Subcutaneous abdominal adipose tissue (tissue), 5 donors: ENCODE measurements at regions not wholly inside any gene's neighbourhood (a gene's known extent, or its start where the extent isn't known, plus 50 kb on each side); places are given as distances from the start of the nearest gene placed in this dataset.
"Not testable (repeated sequence)": the region's sequence is repeated elsewhere in the genome, so short reads cannot be mapped to it uniquely, and the experiment has no call there.

Experiments used
- H3K27ac ChIP-seq: one replicate; pipeline ENCODE4 v1.7.0; 2013; ENCODE audit warnings: low read depth, mild to moderate bottlenecking, inconsistent platforms, low read length, moderate library complexity
- H3K27me3 ChIP-seq, 5 donors: one replicate each; pipeline ENCODE4 v1.7.0; 2013; ENCODE audit warnings: low read length in 5 of 5, inconsistent platforms in 1 of 5; ENCODE audit not compliant: control insufficient read depth in 5 of 5, insufficient read depth in 4 of 5
- H3K36me3 ChIP-seq, 5 donors: one replicate each; pipeline ENCODE4 v1.7.0; 2013; ENCODE audit warnings: low read length in 5 of 5; ENCODE audit not compliant: control insufficient read depth in 5 of 5, insufficient read depth in 5 of 5
- H3K4me1 ChIP-seq, 5 donors: one replicate each; pipeline ENCODE4 v1.7.0; 2013; ENCODE audit warnings: low read length in 5 of 5, mild to moderate bottlenecking in 3 of 5, moderate library complexity in 1 of 5; ENCODE audit not compliant: control insufficient read depth in 5 of 5, insufficient read depth in 5 of 5
- H3K4me3 ChIP-seq, 5 donors: one replicate each; pipeline ENCODE4 v1.7.0; 2013; ENCODE audit warnings: low read length in 5 of 5, low read depth in 1 of 5
- H3K9ac ChIP-seq, 5 donors: one replicate each; pipeline ENCODE4 v1.7.0; 2013; ENCODE audit warnings: low read length in 5 of 5, mild to moderate bottlenecking in 4 of 5, moderate library complexity in 3 of 5
- H3K9me3 ChIP-seq, 5 donors: one replicate each; pipeline ENCODE4 v1.7.0; 2013; ENCODE audit warnings: low read length in 5 of 5; ENCODE audit not compliant: control insufficient read depth in 5 of 5
- donor health status: healthy.
- donor health status: healthy.
- donor health status: healthy.
- donor health status: healthy.
- donor health status: healthy.

DNA sequence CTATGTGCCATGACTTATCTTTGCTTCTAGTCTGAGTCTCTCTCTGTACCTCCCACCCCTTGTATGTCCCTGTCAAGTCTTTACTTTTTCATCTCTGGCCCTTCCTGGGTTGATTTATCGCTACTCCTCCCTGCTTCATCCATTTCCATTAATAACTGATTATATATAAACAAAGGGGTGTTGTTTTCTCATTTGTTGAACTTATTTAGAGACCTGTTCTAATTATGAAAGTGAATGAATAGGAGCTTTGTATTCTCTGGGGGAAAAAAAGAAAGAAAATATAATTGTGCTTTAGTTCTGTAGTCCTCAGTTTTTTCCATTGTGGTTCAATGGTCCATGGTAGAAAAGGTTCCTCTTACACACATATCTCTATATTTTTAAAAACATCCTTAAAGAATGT lies 328.9 kb upstream of the PPP2R3A start:
- Histone ChIP-seq H3K9ac (no peak overlapping the region), H3K9me3 (peaks cover 0 to 4% (median 0%) of the 10 kb centered on the region in 5 donors), H3K4me1 (no peaks in the 10 kb centered on the region), H3K36me3 (no peaks in the 10 kb centered on the region), H3K4me3 (no peak overlapping the region), H3K27ac (no peak overlapping the region), H3K27me3 (peaks cover 0 to 2% (median 0%) of the 10 kb centered on the region in 5 donors)

DNA sequence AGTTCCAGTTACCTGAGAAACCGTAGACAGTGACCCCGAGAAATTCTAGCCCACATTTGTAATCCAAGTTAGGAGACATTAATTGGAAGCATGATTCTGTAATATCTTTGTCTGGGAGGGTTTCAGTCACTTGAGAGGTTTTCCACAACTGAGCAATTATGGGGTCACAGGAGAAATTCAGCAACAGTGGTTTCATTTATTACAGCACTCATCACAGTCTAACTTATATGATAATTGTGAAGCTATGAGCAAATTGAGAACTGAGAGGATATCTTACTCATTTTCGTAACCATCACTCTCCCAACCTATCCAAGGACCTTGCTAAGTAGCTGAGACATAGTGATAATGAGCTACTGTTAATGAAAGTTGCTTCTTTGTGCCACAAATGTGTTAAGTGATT lies 328.5 kb upstream of the PPP2R3A start:
- Histone ChIP-seq H3K9me3 (peaks cover 0 to 4% (median 0%) of the 10 kb centered on the region in 5 donors), H3K27ac (no peak overlapping the region), H3K4me3 (no peak overlapping the region), H3K4me1 (no peaks in the 10 kb centered on the region), H3K36me3 (no peaks in the 10 kb centered on the region), H3K27me3 (peaks cover 0 to 2% (median 0%) of the 10 kb centered on the region in 5 donors), H3K9ac (no peak overlapping the region)

DNA sequence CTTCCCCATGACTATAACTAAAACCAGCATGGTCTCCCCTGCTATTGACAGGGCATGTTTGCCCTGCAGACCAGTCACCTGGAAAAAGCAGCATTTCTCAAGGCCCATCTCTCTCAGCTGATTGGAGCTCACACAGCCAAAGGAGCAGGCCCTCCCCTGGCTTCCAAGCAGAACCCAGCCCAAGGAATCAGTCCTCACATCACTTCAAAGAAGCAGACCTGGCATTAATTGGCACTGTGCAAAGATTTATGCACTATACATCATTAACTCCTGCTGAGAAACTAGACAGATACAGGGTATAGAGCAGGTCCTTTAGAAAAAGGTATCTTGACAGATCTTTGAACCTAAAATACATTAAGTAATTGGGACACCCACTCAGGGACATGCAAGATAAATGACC lies 323.8 kb upstream of the PPP2R3A start:
- Histone ChIP-seq H3K9me3 (peaks cover 0 to 5% (median 0%) of the 10 kb centered on the region in 5 donors), H3K27me3 (no peaks in the 10 kb centered on the region), H3K4me3 (no peak overlapping the region), H3K9ac (no peak overlapping the region), H3K36me3 (no peaks in the 10 kb centered on the region), H3K27ac (no peak overlapping the region), H3K4me1 (no peaks in the 10 kb centered on the region)

DNA sequence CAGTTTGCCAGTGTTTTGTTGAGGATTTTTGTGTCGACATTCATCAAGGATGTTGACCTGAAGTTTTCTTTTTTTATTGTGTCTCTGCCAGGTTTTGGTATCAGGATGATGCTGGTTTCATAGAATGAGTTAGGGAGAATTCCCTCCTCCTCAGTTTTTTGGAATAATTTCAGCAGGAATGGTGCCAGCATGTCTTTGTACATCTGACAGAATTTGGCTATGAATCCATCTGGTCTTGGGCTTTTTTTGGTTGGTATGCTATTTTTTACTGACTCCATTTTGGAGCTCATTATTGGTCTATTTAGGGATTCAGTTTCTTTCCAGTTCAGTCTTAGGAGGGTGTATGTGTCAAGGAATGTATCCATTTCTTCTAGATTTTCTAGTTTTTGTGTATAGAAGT lies 320.0 kb upstream of the PPP2R3A start:
- peaks cover 0 to 22% (median 11%) of the 10 kb centered on the region in 5 donors for H3K9me3 ChIP-seq
- no peak overlapping the region for H3K27ac ChIP-seq

DNA sequence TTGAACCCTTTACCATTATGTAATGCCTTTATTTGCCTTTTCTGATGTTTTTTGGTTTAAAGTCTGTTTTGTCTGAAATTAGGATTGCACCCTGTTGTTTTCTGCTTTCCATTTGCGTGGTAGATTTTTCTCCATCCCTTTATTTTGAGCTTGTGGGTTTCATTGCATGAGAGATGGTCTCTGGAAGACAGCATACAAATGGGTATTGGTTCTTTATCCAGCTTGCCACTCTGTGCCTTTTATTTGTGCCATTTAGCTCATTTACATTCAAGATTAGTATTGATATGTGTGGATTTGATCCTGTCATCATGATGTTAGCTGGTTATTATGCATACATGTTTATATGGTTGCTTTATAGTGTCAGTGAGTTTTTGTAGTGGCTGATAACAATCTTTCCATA lies 318.7 kb upstream of the PPP2R3A start:
- Histone ChIP-seq H3K4me1 (no peaks in the 10 kb centered on the region), H3K36me3 (no peaks in the 10 kb centered on the region), H3K4me3 (no peak overlapping the region), H3K9me3 (peaks cover 0 to 22% (median 11%) of the 10 kb centered on the region in 5 donors), H3K27ac (no peak overlapping the region), H3K9ac (no peak overlapping the region), H3K27me3 (no peaks in the 10 kb centered on the region)

More for the DNA sequence above, 320.0 kb upstream of the PPP2R3A start:
- H3K36me3 ChIP-seq: no peaks in the 10 kb centered on the region
- H3K4me1 ChIP-seq: no peaks in the 10 kb centered on the region
- no peak overlapping the region for H3K9ac ChIP-seq
- H3K27me3 ChIP-seq: no peaks in the 10 kb centered on the region
- no peak overlapping the region for H3K4me3 ChIP-seq

DNA sequence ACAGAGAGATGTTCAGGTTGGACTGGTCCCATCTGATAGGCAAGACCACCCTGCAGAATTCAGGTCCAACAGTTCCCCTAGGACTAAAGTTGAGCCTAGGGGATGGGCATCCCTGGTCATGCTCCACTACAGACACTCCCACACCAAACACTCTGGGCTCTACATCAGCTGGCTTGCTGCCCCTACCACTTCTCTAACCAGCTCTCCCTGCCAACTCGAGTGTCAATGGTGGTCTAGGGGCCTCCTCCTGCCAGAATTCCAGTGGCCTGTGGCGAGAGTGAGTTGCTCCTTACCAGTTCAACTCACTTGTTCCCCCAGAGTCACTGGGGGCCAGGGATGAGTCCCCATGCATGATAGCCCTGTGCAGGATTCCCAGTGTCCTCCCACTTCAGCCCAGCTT lies 316.2 kb upstream of the PPP2R3A start:
- H3K27ac ChIP-seq: no peak overlapping the region
- no peaks in the 10 kb centered on the region for H3K27me3 ChIP-seq
- no peak overlapping the region for H3K4me3 ChIP-seq
- no peaks in the 10 kb centered on the region for H3K36me3 ChIP-seq
- H3K4me1 ChIP-seq: no peaks in the 10 kb centered on the region
- H3K9me3 ChIP-seq: peaks cover 0 to 22% (median 11%) of the 10 kb centered on the region in 5 donors
- no peak overlapping the region for H3K9ac ChIP-seq

DNA sequence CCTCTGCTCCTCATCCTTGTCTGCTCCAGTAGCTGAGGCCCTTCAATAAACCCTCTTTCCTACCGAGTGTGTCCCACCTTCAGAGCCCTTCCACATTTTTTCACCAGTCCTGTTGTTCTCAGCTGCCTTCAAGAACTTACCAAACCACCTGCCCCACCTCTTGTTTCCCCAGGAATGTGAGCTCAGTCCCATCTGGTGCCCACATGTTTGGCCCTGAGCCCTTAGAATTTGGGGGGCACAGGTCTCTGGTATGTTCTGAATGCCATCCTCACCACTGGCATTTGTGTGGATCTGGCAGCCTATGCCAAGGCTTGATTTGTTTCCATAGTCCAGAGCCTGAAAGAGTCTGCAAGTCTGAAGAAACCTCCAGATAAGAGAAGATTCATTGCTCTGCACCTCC lies 315.2 kb upstream of the PPP2R3A start:
- Histone ChIP-seq H3K27me3 (no peaks in the 10 kb centered on the region), H3K4me3 (no peak overlapping the region), H3K4me1 (no peaks in the 10 kb centered on the region)

DNA sequence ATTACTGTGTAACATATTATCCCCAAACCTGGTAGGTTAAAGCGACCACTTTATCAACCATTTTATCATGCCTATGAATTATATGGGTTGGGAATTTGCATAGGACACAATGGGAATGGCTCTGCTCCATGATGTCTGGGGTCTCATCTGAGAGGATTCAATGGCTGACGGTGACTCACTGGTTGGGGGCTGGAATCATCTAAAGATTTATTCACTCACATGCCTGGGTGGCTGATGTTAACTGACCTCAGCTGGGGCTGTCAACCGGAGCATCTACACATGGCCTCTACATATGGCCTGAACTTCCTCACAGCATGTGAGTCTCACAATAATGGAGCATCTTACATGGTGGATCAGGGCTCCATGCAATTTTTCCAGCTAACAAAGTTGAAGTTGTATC lies 313.1 kb upstream of the PPP2R3A start:
- peaks cover 0 to 19% (median 11%) of the 10 kb centered on the region in 5 donors for H3K9me3 ChIP-seq

More for the DNA sequence above, 315.2 kb upstream of the PPP2R3A start:
- Histone ChIP-seq H3K27ac (no peak overlapping the region), H3K9me3 (peaks cover 0 to 25% (median 11%) of the 10 kb centered on the region in 5 donors), H3K36me3 (no peaks in the 10 kb centered on the region), H3K9ac (no peak overlapping the region)

DNA sequence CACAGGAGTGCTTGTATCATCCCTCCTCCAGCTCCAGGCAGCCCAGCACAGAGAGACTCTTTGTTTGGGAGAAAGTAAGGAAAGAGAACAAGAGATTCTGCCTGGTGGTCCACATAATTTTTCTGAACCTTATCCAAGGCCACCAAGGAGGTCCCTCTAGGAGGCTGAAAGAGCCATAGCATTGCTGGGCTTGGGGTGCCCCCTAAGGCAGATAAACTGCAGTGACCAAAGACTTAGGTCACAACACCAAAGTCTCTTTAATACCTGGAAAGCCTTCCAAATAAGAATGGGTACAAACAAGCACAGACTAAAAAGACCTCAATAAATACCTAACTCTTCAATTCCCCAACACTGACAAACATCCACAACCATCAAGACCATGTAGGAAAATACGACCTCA lies 310.2 kb upstream of the PPP2R3A start:
- H3K36me3 ChIP-seq: no peaks in the 10 kb centered on the region
- H3K9ac ChIP-seq: no peak overlapping the region
- H3K4me3 ChIP-seq: no peak overlapping the region
- no peak overlapping the region for H3K27ac ChIP-seq
- peaks cover 0 to 3% (median 2%) of the 10 kb centered on the region in 5 donors for H3K9me3 ChIP-seq
- H3K4me1 ChIP-seq: no peaks in the 10 kb centered on the region
- H3K27me3 ChIP-seq: no peaks in the 10 kb centered on the region

More for the DNA sequence above, 313.1 kb upstream of the PPP2R3A start:
- Histone ChIP-seq H3K36me3 (no peaks in the 10 kb centered on the region), H3K4me1 (no peaks in the 10 kb centered on the region), H3K27me3 (no peaks in the 10 kb centered on the region), H3K27ac (no peak overlapping the region), H3K9ac (no peak overlapping the region), H3K4me3 (no peak overlapping the region)

DNA sequence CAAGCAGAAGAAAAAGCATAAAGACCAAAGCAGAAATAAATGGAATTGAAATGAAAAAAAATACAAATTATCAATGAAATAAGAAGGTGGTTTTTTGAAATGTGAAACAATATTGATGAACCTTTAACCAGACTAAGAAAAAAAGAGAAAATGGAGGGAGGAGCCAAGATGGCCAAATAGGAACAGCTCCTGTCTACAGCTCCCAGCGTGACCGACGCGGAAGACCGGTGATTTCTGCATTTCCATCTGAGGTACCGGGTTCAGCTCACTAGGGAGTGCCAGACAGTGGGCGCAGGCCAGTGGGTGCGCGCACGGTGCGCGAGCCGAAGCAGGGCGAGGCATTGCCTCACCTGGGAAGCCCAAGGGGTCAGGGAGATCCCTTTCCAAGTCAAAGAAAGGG lies 307.1 kb upstream of the PPP2R3A start:
- H3K4me3 ChIP-seq, H3K9ac ChIP-seq, H3K36me3 ChIP-seq, H3K9me3 ChIP-seq, H3K27me3 ChIP-seq, H3K4me1 ChIP-seq, H3K27ac ChIP-seq: not testable (repeated sequence)

DNA sequence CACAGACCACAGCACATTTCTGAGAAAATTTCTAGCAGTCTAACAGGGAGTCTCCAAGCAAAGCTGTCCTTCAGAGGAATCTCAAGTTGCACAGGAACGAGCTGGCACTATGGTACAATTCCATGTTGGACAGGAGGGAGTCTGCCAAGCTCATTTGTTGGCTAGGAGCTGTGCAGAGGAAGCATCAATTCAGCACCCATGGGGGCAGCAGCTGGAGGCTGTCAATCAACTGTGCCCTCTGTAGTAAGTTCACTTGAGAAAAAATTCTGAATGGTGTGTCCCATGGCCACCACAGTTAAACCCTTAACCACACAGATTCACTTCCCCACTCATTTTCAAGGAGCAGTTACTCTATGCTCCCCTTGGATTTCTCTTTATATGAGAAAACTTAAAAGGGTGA lies 298.5 kb upstream of the PPP2R3A start:
- Histone ChIP-seq H3K27me3 (no peaks in the 10 kb centered on the region), H3K9me3 (peaks cover 0 to 8% (median 4%) of the 10 kb centered on the region in 5 donors), H3K9ac (no peak overlapping the region), H3K36me3 (no peaks in the 10 kb centered on the region), H3K4me1 (no peaks in the 10 kb centered on the region), H3K4me3 (no peak overlapping the region), H3K27ac (no peak overlapping the region)
